ENCODE measurements at regions not wholly inside any gene's neighbourhood (a gene's known extent, or its start where the extent isn't known, plus 50 kb on each side); places are given as distances from the start of the nearest gene placed in this dataset.

GRCh38 chr6:112663698-112664097, 316.6 kb downstream of the RFPL4B start:
- no peak overlapping the region for H3K23ac ChIP-seq (ENCODE audit: low read length in 2 of 2)
- no peak overlapping the region for H3K4me2 ChIP-seq (ENCODE audit: low read length, poor library complexity, severe bottlenecking)
- no peaks in the 10 kb centered on the region for H3K79me1 ChIP-seq (replicated peaks; ENCODE audit: low read length, poor library complexity, severe bottlenecking)
- 83% methylated on average over 4 of the region's 4 CpGs for WGBS
- H3K9me3 ChIP-seq (ENCODE audit: control insufficient read depth, low read length) = no peaks in the 10 kb centered on the region
- no peak overlapping the region for H4K8ac ChIP-seq (ENCODE audit: low read length)
- no peaks in the 10 kb centered on the region for H3K4me1 ChIP-seq (ENCODE audit: control insufficient read depth, insufficient read depth, low read depth, low read length)
- H3K27ac ChIP-seq (ENCODE audit: low read length, poor library complexity, severe bottlenecking) = no peak overlapping the region
- H3K14ac ChIP-seq (ENCODE audit: low read length in 2 of 2) = no peak overlapping the region
- H3K4ac ChIP-seq (ENCODE audit: low read depth in 1 of 2, low read length in 2 of 2) = no peak overlapping the region
- H2AFZ ChIP-seq (ENCODE audit: low read depth, low read length) = no peak overlapping the region
- no peak overlapping the region for H2BK15ac ChIP-seq (ENCODE audit: low read depth, poor library complexity, severe bottlenecking)
- H2BK5ac ChIP-seq (ENCODE audit: low read depth, low read length, poor library complexity, severe bottlenecking) = no peak overlapping the region
- no peak overlapping the region for H3K18ac ChIP-seq (ENCODE audit: low read depth in 1 of 2, low read length in 2 of 2)
- H3K9ac ChIP-seq (ENCODE audit: low read length) = no peak overlapping the region
- no peak overlapping the region for H2BK12ac ChIP-seq (ENCODE audit: low read length in 2 of 2)
- H3K4me3 ChIP-seq (ENCODE audit: insufficient read depth in 1 of 2, low read depth in 1 of 2, low read length in 2 of 2) = no peak overlapping the region
- H2BK120ac ChIP-seq (ENCODE audit: low read depth, low read length) = no peak overlapping the region
- H4K91ac ChIP-seq (ENCODE audit: low read length) = no peak overlapping the region
- DNase-seq = no peak
- H2AK5ac ChIP-seq (ENCODE audit: low read length, severe bottlenecking) = no peak overlapping the region
- H3K36me3 ChIP-seq (ENCODE audit: control insufficient read depth in 1 of 2, insufficient read depth in 2 of 2, low read depth in 1 of 2, low read length in 2 of 2) = no peaks in the 10 kb centered on the region
- H3K27me3 ChIP-seq (ENCODE audit: control insufficient read depth in 1 of 2, insufficient read depth in 1 of 2, low read length in 2 of 2) = no peaks in the 10 kb centered on the region

GRCh38 chr6:112665114-112665513, 318.0 kb downstream of the RFPL4B start:
- H3K18ac ChIP-seq (ENCODE audit: low read depth in 1 of 2, low read length in 2 of 2) = no peak overlapping the region
- no peak overlapping the region for H2BK5ac ChIP-seq (ENCODE audit: low read depth, low read length, poor library complexity, severe bottlenecking)
- 74% methylated on average over 2 of the region's 2 CpGs for WGBS
- no peak overlapping the region for H2AK5ac ChIP-seq (ENCODE audit: low read length, severe bottlenecking)
- H3K36me3 ChIP-seq (ENCODE audit: control insufficient read depth in 1 of 2, insufficient read depth in 2 of 2, low read depth in 1 of 2, low read length in 2 of 2) = no peaks in the 10 kb centered on the region
- H3K23ac ChIP-seq (ENCODE audit: low read length in 2 of 2) = no peak overlapping the region
- no peak overlapping the region for H3K4me2 ChIP-seq (ENCODE audit: low read length, poor library complexity, severe bottlenecking)
- H4K8ac ChIP-seq (ENCODE audit: low read length) = no peak overlapping the region
- no peak overlapping the region for H3K14ac ChIP-seq (ENCODE audit: low read length in 2 of 2)
- no peak overlapping the region for H3K27ac ChIP-seq (ENCODE audit: low read length, poor library complexity, severe bottlenecking)
- DNase-seq = peak; percentile 10
- peak overlapping the region; percentile 52 for H3K9ac ChIP-seq (ENCODE audit: low read length)
- H2BK12ac ChIP-seq (ENCODE audit: low read length in 2 of 2) = no peak overlapping the region
- H3K27me3 ChIP-seq (ENCODE audit: control insufficient read depth in 1 of 2, insufficient read depth in 1 of 2, low read length in 2 of 2) = no peaks in the 10 kb centered on the region
- no peak overlapping the region for H2BK120ac ChIP-seq (ENCODE audit: low read depth, low read length)
- H2AFZ ChIP-seq (ENCODE audit: low read depth, low read length) = no peak overlapping the region
- no peak overlapping the region for H4K91ac ChIP-seq (ENCODE audit: low read length)
- no peaks in the 10 kb centered on the region for H3K9me3 ChIP-seq (ENCODE audit: control insufficient read depth, low read length)
- no peaks in the 10 kb centered on the region for H3K4me1 ChIP-seq (ENCODE audit: control insufficient read depth, insufficient read depth, low read depth, low read length)
- H3K79me1 ChIP-seq (replicated peaks; ENCODE audit: low read length, poor library complexity, severe bottlenecking) = no peaks in the 10 kb centered on the region
- no peak overlapping the region for H3K4ac ChIP-seq (ENCODE audit: low read depth in 1 of 2, low read length in 2 of 2)
- peak overlapping the region in 1 of 2 experiments; percentile 22 for H3K4me3 ChIP-seq (ENCODE audit: insufficient read depth in 1 of 2, low read depth in 1 of 2, low read length in 2 of 2)
- no peak overlapping the region for H2BK15ac ChIP-seq (ENCODE audit: low read depth, poor library complexity, severe bottlenecking)

GRCh38 chr6:112665815-112666214, 318.7 kb downstream of the RFPL4B start:
- no peak overlapping the region for H3K14ac ChIP-seq (ENCODE audit: low read length in 2 of 2)
- H4K8ac ChIP-seq (ENCODE audit: low read length) = no peak overlapping the region
- no peaks in the 10 kb centered on the region for H3K79me1 ChIP-seq (replicated peaks; ENCODE audit: low read length, poor library complexity, severe bottlenecking)
- H3K4me1 ChIP-seq (ENCODE audit: control insufficient read depth, insufficient read depth, low read depth, low read length) = no peaks in the 10 kb centered on the region
- no peaks in the 10 kb centered on the region for H3K27me3 ChIP-seq (ENCODE audit: control insufficient read depth in 1 of 2, insufficient read depth in 1 of 2, low read length in 2 of 2)
- H3K9me3 ChIP-seq (ENCODE audit: control insufficient read depth, low read length) = no peaks in the 10 kb centered on the region
- no peak overlapping the region for H2BK15ac ChIP-seq (ENCODE audit: low read depth, poor library complexity, severe bottlenecking)
- no peak overlapping the region for H2AFZ ChIP-seq (ENCODE audit: low read depth, low read length)
- no peak overlapping the region for H3K4ac ChIP-seq (ENCODE audit: low read depth in 1 of 2, low read length in 2 of 2)
- H3K23ac ChIP-seq (ENCODE audit: low read length in 2 of 2) = no peak overlapping the region
- H3K18ac ChIP-seq (ENCODE audit: low read depth in 1 of 2, low read length in 2 of 2) = no peak overlapping the region
- no peak overlapping the region for H3K27ac ChIP-seq (ENCODE audit: low read length, poor library complexity, severe bottlenecking)
- H3K36me3 ChIP-seq (ENCODE audit: control insufficient read depth in 1 of 2, insufficient read depth in 2 of 2, low read depth in 1 of 2, low read length in 2 of 2) = no peaks in the 10 kb centered on the region
- DNase-seq = peak; percentile 39
- no peak overlapping the region for H2BK5ac ChIP-seq (ENCODE audit: low read depth, low read length, poor library complexity, severe bottlenecking)
- H2BK12ac ChIP-seq (ENCODE audit: low read length in 2 of 2) = no peak overlapping the region
- peak overlapping the region; percentile 52 for H3K9ac ChIP-seq (ENCODE audit: low read length)
- H3K4me2 ChIP-seq (ENCODE audit: low read length, poor library complexity, severe bottlenecking) = no peak overlapping the region
- WGBS = no CpG with 5 or more reads among the region's 1 CpG
- H4K91ac ChIP-seq (ENCODE audit: low read length) = no peak overlapping the region
- no peak overlapping the region for H2AK5ac ChIP-seq (ENCODE audit: low read length, severe bottlenecking)
- no peak overlapping the region for H2BK120ac ChIP-seq (ENCODE audit: low read depth, low read length)
- H3K4me3 ChIP-seq (ENCODE audit: insufficient read depth in 1 of 2, low read depth in 1 of 2, low read length in 2 of 2) = no peak overlapping the region

GRCh38 chr6:112667427-112667826, 320.3 kb downstream of the RFPL4B start:
- no peak overlapping the region for H2BK15ac ChIP-seq (ENCODE audit: low read depth, poor library complexity, severe bottlenecking)
- no peaks in the 10 kb centered on the region for H3K27me3 ChIP-seq (ENCODE audit: control insufficient read depth in 1 of 2, insufficient read depth in 1 of 2, low read length in 2 of 2)
- H3K4me2 ChIP-seq (ENCODE audit: low read length, poor library complexity, severe bottlenecking) = no peak overlapping the region
- no peak overlapping the region for H4K91ac ChIP-seq (ENCODE audit: low read length)
- no peak overlapping the region for H2BK120ac ChIP-seq (ENCODE audit: low read depth, low read length)
- no peaks in the 10 kb centered on the region for H3K4me1 ChIP-seq (ENCODE audit: control insufficient read depth, insufficient read depth, low read depth, low read length)
- no peak overlapping the region for H3K27ac ChIP-seq (ENCODE audit: low read length, poor library complexity, severe bottlenecking)
- no peak overlapping the region for H3K9ac ChIP-seq (ENCODE audit: low read length)
- no peaks in the 10 kb centered on the region for H3K79me1 ChIP-seq (replicated peaks; ENCODE audit: low read length, poor library complexity, severe bottlenecking)
- no peak for DNase-seq
- H2AK5ac ChIP-seq (ENCODE audit: low read length, severe bottlenecking) = no peak overlapping the region
- no peak overlapping the region for H3K4ac ChIP-seq (ENCODE audit: low read depth in 1 of 2, low read length in 2 of 2)
- H3K23ac ChIP-seq (ENCODE audit: low read length in 2 of 2) = no peak overlapping the region
- no peak overlapping the region for H3K18ac ChIP-seq (ENCODE audit: low read depth in 1 of 2, low read length in 2 of 2)
- H3K9me3 ChIP-seq (ENCODE audit: control insufficient read depth, low read length) = no peaks in the 10 kb centered on the region
- H2BK12ac ChIP-seq (ENCODE audit: low read length in 2 of 2) = no peak overlapping the region
- no peak overlapping the region for H4K8ac ChIP-seq (ENCODE audit: low read length)
- no peak overlapping the region for H2BK5ac ChIP-seq (ENCODE audit: low read depth, low read length, poor library complexity, severe bottlenecking)
- H2AFZ ChIP-seq (ENCODE audit: low read depth, low read length) = no peak overlapping the region
- no peak overlapping the region for H3K4me3 ChIP-seq (ENCODE audit: insufficient read depth in 1 of 2, low read depth in 1 of 2, low read length in 2 of 2)
- H3K36me3 ChIP-seq (ENCODE audit: control insufficient read depth in 1 of 2, insufficient read depth in 2 of 2, low read depth in 1 of 2, low read length in 2 of 2) = no peaks in the 10 kb centered on the region
- no peak overlapping the region for H3K14ac ChIP-seq (ENCODE audit: low read length in 2 of 2)

Measured in mesenchymal stem cell (in vitro differentiated cells and primary cell).